ENCODE measurements at regions not wholly inside any gene's neighbourhood (a gene's known extent, or its start where the extent isn't known, plus 50 kb on each side); places are given as distances from the start of the nearest gene placed in this dataset.

- H3K27ac ChIP-seq (ENCODE audit: low read depth, low read length): no peak overlapping the region
- no peak overlapping the region for H3K4me2 ChIP-seq (ENCODE audit: low read depth, low read length, poor library complexity, severe bottlenecking)
- no peaks in the 10 kb centered on the region for H3K36me3 ChIP-seq (ENCODE audit: low read length)
- no peaks in the 10 kb centered on the region for H4K20me1 ChIP-seq (ENCODE audit: low read depth, low read length)
- no peaks in the 10 kb centered on the region for H3K79me2 ChIP-seq (ENCODE audit: insufficient read depth, low read length)
- H3K4me3 ChIP-seq (ENCODE audit: insufficient read depth, low read length, poor library complexity, severe bottlenecking): no peak overlapping the region
- TF ChIP-seq EZH2phosphoT487 (conservative IDR thresholded peaks at IDR 0.05; ENCODE audit: low read length): no peak
- no peak overlapping the region for H3K9ac ChIP-seq (ENCODE audit: low read length)
- H3K9me3 ChIP-seq (ENCODE audit: insufficient read depth, low read length): no peaks in the 10 kb centered on the region
- no peaks in the 10 kb centered on the region for H3F3A ChIP-seq (ENCODE audit: insufficient read depth)
- no peaks in the 10 kb centered on the region for H3K9me2 ChIP-seq (replicated peaks; ENCODE audit: insufficient read depth, low read length)
- H2AFZ ChIP-seq (ENCODE audit: low read depth, low read length, severe bottlenecking): no peak overlapping the region
- H3K27me3 ChIP-seq (ENCODE audit: low read length): no peaks in the 10 kb centered on the region
These were observed 133.0 kb downstream of the TMEM26 start for GRCh38 chr10:61320257-61320587.

- TF ChIP-seq CTCF (IDR thresholded peaks at IDR 0.05; ENCODE audit: insufficient read depth, low read length, poor library complexity, severe bottlenecking) (no peak), EZH2phosphoT487 (conservative IDR thresholded peaks at IDR 0.05; ENCODE audit: low read length) (no peak)
- Histone ChIP-seq H3K36me3 (ENCODE audit: low read length) (no peaks in the 10 kb centered on the region), H3K27me3 (ENCODE audit: low read length) (no peaks in the 10 kb centered on the region), H3K79me2 (ENCODE audit: insufficient read depth, low read length) (no peaks in the 10 kb centered on the region), H3K9me2 (replicated peaks; ENCODE audit: insufficient read depth, low read length) (no peaks in the 10 kb centered on the region), H3K27ac (ENCODE audit: low read depth, low read length) (no peak overlapping the region), H3K9me3 (ENCODE audit: insufficient read depth, low read length) (no peaks in the 10 kb centered on the region), H3K9ac (ENCODE audit: low read length) (no peak overlapping the region), H2AFZ (ENCODE audit: low read depth, low read length, severe bottlenecking) (no peak overlapping the region), H3K4me2 (ENCODE audit: low read depth, low read length, poor library complexity, severe bottlenecking) (no peak overlapping the region), H3F3A (ENCODE audit: insufficient read depth) (no peaks in the 10 kb centered on the region), H3K4me3 (ENCODE audit: insufficient read depth, low read length, poor library complexity, severe bottlenecking) (no peak overlapping the region), H4K20me1 (ENCODE audit: low read depth, low read length) (no peaks in the 10 kb centered on the region)
These were observed 133.6 kb downstream of the TMEM26 start for GRCh38 chr10:61319386-61320256.

GRCh38 chr10:61318429-61318828 is 134.8 kb downstream of the TMEM26 start:
- H3K9me3 ChIP-seq (ENCODE audit: insufficient read depth, low read length): no peaks in the 10 kb centered on the region
- H2AFZ ChIP-seq (ENCODE audit: low read depth, low read length, severe bottlenecking): no peak overlapping the region
- H3K27ac ChIP-seq (ENCODE audit: low read depth, low read length): no peak overlapping the region
- H3K27me3 ChIP-seq (ENCODE audit: low read length): no peaks in the 10 kb centered on the region
- no peak overlapping the region for H3K9ac ChIP-seq (ENCODE audit: low read length)
- no peaks in the 10 kb centered on the region for H4K20me1 ChIP-seq (ENCODE audit: low read depth, low read length)
- no peaks in the 10 kb centered on the region for H3K9me2 ChIP-seq (replicated peaks; ENCODE audit: insufficient read depth, low read length)
- H3K79me2 ChIP-seq (ENCODE audit: insufficient read depth, low read length): no peaks in the 10 kb centered on the region
- no peak overlapping the region for H3K4me2 ChIP-seq (ENCODE audit: low read depth, low read length, poor library complexity, severe bottlenecking)
- H3K36me3 ChIP-seq (ENCODE audit: low read length): no peaks in the 10 kb centered on the region
- TF ChIP-seq CTCF (IDR thresholded peaks at IDR 0.05; ENCODE audit: insufficient read depth, low read length, poor library complexity, severe bottlenecking): no peak
- no peak for TF ChIP-seq EZH2phosphoT487 (conservative IDR thresholded peaks at IDR 0.05; ENCODE audit: low read length)
- no peak overlapping the region for H3K4me3 ChIP-seq (ENCODE audit: insufficient read depth, low read length, poor library complexity, severe bottlenecking)
- H3F3A ChIP-seq (ENCODE audit: insufficient read depth): no peaks in the 10 kb centered on the region

- H4K20me1 ChIP-seq (ENCODE audit: low read depth, low read length): no peaks in the 10 kb centered on the region
- H3K4me2 ChIP-seq (ENCODE audit: low read depth, low read length, poor library complexity, severe bottlenecking): no peak overlapping the region
- H3K27ac ChIP-seq (ENCODE audit: low read depth, low read length): no peak overlapping the region
- no peak for TF ChIP-seq EZH2phosphoT487 (conservative IDR thresholded peaks at IDR 0.05; ENCODE audit: low read length)
- TF ChIP-seq CTCF (IDR thresholded peaks at IDR 0.05; ENCODE audit: insufficient read depth, low read length, poor library complexity, severe bottlenecking): no peak
- no peak overlapping the region for H3K4me3 ChIP-seq (ENCODE audit: insufficient read depth, low read length, poor library complexity, severe bottlenecking)
- no peaks in the 10 kb centered on the region for H3K79me2 ChIP-seq (ENCODE audit: insufficient read depth, low read length)
- no peaks in the 10 kb centered on the region for H3K27me3 ChIP-seq (ENCODE audit: low read length)
- no peaks in the 10 kb centered on the region for H3F3A ChIP-seq (ENCODE audit: insufficient read depth)
- H3K9me3 ChIP-seq (ENCODE audit: insufficient read depth, low read length): no peaks in the 10 kb centered on the region
- H2AFZ ChIP-seq (ENCODE audit: low read depth, low read length, severe bottlenecking): no peak overlapping the region
- no peaks in the 10 kb centered on the region for H3K36me3 ChIP-seq (ENCODE audit: low read length)
- H3K9me2 ChIP-seq (replicated peaks; ENCODE audit: insufficient read depth, low read length): no peaks in the 10 kb centered on the region
- no peak overlapping the region for H3K9ac ChIP-seq (ENCODE audit: low read length)
These were observed 135.5 kb downstream of the TMEM26 start for GRCh38 chr10:61317706-61318105.

Data from SU-DHL-6 (cell line).